ENCODE measurements at regions not wholly inside any gene's neighbourhood (a gene's known extent, or its start where the extent isn't known, plus 50 kb on each side); places are given as distances from the start of the nearest gene placed in this dataset.

GRCh38 chr2:2568411-2568810 lies 237.3 kb upstream of the MYT1L start:
- TF ChIP-seq, protein P1, sequence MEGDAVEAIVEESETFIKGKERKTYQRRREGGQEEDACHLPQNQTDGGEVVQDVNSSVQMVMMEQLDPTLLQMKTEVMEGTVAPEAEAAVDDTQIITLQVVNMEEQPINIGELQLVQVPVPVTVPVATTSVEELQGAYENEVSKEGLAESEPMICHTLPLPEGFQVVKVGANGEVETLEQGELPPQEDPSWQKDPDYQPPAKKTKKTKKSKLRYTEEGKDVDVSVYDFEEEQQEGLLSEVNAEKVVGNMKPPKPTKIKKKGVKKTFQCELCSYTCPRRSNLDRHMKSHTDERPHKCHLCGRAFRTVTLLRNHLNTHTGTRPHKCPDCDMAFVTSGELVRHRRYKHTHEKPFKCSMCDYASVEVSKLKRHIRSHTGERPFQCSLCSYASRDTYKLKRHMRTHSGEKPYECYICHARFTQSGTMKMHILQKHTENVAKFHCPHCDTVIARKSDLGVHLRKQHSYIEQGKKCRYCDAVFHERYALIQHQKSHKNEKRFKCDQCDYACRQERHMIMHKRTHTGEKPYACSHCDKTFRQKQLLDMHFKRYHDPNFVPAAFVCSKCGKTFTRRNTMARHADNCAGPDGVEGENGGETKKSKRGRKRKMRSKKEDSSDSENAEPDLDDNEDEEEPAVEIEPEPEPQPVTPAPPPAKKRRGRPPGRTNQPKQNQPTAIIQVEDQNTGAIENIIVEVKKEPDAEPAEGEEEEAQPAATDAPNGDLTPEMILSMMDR (IDR thresholded peaks at IDR 0.05; ENCODE audit: low read depth, low read length), result no peak
- TF ChIP-seq EZH2phosphoT487 (IDR thresholded peaks at IDR 0.05; ENCODE audit: low read depth), result no peak
